ENCODE measurements at regions not wholly inside any gene's neighbourhood (a gene's known extent, or its start where the extent isn't known, plus 50 kb on each side); places are given as distances from the start of the nearest gene placed in this dataset.

DNA sequence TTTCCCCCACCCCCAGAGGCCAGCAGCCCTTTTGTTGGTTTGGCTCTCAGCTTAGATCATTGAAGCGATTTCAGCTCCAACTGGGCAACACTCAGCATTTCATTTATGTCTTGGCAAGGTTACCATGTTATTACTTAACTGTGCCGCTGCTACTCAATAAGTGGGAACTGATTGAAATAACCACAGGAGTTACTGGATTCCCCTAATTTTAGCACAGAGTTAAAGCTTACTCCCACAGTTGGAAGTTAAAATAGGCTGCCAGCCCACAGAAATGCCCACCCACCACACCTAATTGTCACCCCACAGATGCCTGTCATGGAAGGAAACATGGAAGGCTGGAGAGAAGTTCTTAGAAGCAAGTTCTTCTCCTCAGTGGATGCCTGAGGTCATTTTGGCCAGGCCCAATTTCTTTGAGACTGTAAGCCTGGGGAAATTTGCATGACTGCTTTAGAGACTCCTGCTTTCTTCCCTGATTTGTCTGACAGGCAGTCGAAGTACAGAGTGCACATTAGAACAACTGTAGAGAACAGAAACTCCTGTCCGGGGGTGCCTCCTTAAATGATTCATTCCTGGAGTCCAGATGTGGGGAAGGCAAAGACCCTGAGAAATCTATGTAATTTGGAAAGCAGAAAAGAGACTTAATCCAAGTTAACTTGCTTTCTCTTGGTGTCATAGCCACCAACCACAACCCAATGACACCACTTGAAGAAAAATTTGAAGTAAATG is 370.0 kb downstream of the ZSWIM6 start:
- no peaks in the 10 kb centered on the region for H3K36me3 ChIP-seq (replicated peaks; ENCODE audit: insufficient read depth, low read length)
- H3K4me1 ChIP-seq (ENCODE audit: low read length): no peaks in the 10 kb centered on the region
- no peaks in the 10 kb centered on the region for H3K9me3 ChIP-seq (replicated peaks; ENCODE audit: insufficient read depth, low read length)
- H3F3A ChIP-seq (ENCODE audit: insufficient read depth, low read length): no peaks in the 10 kb centered on the region
- no peaks in the 10 kb centered on the region for H3K79me2 ChIP-seq (ENCODE audit: low read length)
- no peak overlapping the region for H3K4me3 ChIP-seq (ENCODE audit: low read length)
- no peak overlapping the region for H3K27ac ChIP-seq (ENCODE audit: low read length)
- H3K9ac ChIP-seq (ENCODE audit: low read length): no peak overlapping the region
- no peaks in the 10 kb centered on the region for H3K9me2 ChIP-seq (replicated peaks; ENCODE audit: insufficient read depth, low read length)
- DNase-seq: no peak
- no peak overlapping the region for H2AFZ ChIP-seq (ENCODE audit: low read length)
- H4K20me1 ChIP-seq (ENCODE audit: insufficient read depth, low read length): no peaks in the 10 kb centered on the region
- TF ChIP-seq EZH2 (optimal IDR thresholded peaks at IDR 0.05; ENCODE audit: low read depth, low read length) (no peak), EZH2phosphoT487 (IDR thresholded peaks at IDR 0.05; ENCODE audit: low read length) (no peak)
- TF ChIP-seq, protein P1, sequence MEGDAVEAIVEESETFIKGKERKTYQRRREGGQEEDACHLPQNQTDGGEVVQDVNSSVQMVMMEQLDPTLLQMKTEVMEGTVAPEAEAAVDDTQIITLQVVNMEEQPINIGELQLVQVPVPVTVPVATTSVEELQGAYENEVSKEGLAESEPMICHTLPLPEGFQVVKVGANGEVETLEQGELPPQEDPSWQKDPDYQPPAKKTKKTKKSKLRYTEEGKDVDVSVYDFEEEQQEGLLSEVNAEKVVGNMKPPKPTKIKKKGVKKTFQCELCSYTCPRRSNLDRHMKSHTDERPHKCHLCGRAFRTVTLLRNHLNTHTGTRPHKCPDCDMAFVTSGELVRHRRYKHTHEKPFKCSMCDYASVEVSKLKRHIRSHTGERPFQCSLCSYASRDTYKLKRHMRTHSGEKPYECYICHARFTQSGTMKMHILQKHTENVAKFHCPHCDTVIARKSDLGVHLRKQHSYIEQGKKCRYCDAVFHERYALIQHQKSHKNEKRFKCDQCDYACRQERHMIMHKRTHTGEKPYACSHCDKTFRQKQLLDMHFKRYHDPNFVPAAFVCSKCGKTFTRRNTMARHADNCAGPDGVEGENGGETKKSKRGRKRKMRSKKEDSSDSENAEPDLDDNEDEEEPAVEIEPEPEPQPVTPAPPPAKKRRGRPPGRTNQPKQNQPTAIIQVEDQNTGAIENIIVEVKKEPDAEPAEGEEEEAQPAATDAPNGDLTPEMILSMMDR (IDR thresholded peaks at IDR 0.05; ENCODE audit: low read length): no peak
- no peaks in the 10 kb centered on the region for H3K27me3 ChIP-seq (replicated peaks; ENCODE audit: insufficient read depth, low read length)
- H3K4me2 ChIP-seq (ENCODE audit: low read depth, low read length): no peak overlapping the region

DNA sequence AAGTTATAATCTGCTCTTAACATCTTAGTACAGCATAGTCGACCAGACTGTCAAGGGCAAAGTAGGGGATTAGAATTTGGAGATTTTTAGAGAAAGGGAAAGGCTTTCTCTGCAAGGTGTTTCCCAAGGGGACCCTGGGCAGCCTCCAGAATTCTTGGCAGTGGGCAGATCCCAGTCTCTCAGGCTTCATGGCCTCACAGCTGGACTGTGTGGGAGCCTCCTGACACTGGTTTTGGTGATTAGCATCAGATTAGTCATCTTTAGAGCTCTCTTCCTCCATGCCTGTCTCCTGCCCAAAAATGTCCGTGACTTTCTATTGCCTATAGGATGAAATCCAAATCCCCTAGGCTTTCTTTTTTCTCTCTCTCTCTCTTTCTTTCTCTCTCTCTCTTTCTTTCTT is 370.7 kb downstream of the ZSWIM6 start:
- H4K20me1 ChIP-seq (ENCODE audit: insufficient read depth, low read length): no peaks in the 10 kb centered on the region
- H3K4me1 ChIP-seq (ENCODE audit: low read length): no peaks in the 10 kb centered on the region
- no peak overlapping the region for H3K4me3 ChIP-seq (ENCODE audit: low read length)
- no peaks in the 10 kb centered on the region for H3K9me3 ChIP-seq (replicated peaks; ENCODE audit: insufficient read depth, low read length)
- H3K27me3 ChIP-seq (replicated peaks; ENCODE audit: insufficient read depth, low read length): no peaks in the 10 kb centered on the region
- H3K9me2 ChIP-seq (replicated peaks; ENCODE audit: insufficient read depth, low read length): no peaks in the 10 kb centered on the region
- TF ChIP-seq, protein P1 (IDR thresholded peaks at IDR 0.05; ENCODE audit: low read length): no peak
- TF ChIP-seq EZH2 (optimal IDR thresholded peaks at IDR 0.05; ENCODE audit: low read depth, low read length) (no peak), EZH2phosphoT487 (IDR thresholded peaks at IDR 0.05; ENCODE audit: low read length) (no peak)
- H3F3A ChIP-seq (ENCODE audit: insufficient read depth, low read length): no peaks in the 10 kb centered on the region
- H3K9ac ChIP-seq (ENCODE audit: low read length): no peak overlapping the region
- DNase-seq: no peak
- H2AFZ ChIP-seq (ENCODE audit: low read length): no peak overlapping the region
- no peaks in the 10 kb centered on the region for H3K79me2 ChIP-seq (ENCODE audit: low read length)
- no peak overlapping the region for H3K4me2 ChIP-seq (ENCODE audit: low read depth, low read length)
- H3K36me3 ChIP-seq (replicated peaks; ENCODE audit: insufficient read depth, low read length): no peaks in the 10 kb centered on the region
- no peak overlapping the region for H3K27ac ChIP-seq (ENCODE audit: low read length)

DNA sequence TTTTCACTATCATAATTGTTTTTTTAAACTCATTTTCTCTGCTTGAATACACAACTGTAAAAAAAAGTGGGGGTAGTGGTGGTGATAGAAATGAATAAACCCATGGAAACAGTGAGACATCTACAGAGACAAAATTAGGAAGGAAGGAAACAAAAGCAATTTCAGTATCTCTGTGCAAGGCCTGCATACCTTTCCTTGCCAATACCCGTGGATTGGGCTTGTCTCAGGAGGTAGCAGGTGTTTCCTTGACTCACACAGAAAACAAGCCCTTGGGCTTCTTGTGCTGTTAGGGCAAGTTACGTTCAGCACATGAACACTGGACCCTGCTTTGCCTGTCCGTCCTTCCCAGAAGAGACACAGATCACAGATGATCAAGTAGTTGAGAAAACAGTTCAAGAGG is 372.2 kb downstream of the ZSWIM6 start:
- Histone ChIP-seq H3K36me3 (replicated peaks; ENCODE audit: insufficient read depth, low read length) (no peaks in the 10 kb centered on the region), H3K9me2 (replicated peaks; ENCODE audit: insufficient read depth, low read length) (no peaks in the 10 kb centered on the region), H3K27me3 (replicated peaks; ENCODE audit: insufficient read depth, low read length) (no peaks in the 10 kb centered on the region), H4K20me1 (ENCODE audit: insufficient read depth, low read length) (no peaks in the 10 kb centered on the region), H3K9ac (ENCODE audit: low read length) (no peak overlapping the region), H3K79me2 (ENCODE audit: low read length) (no peaks in the 10 kb centered on the region), H2AFZ (ENCODE audit: low read length) (no peak overlapping the region), H3K27ac (ENCODE audit: low read length) (no peak overlapping the region), H3K9me3 (replicated peaks; ENCODE audit: insufficient read depth, low read length) (no peaks in the 10 kb centered on the region), H3K4me2 (ENCODE audit: low read depth, low read length) (no peak overlapping the region), H3K4me3 (ENCODE audit: low read length) (no peak overlapping the region), H3K4me1 (ENCODE audit: low read length) (no peaks in the 10 kb centered on the region), H3F3A (ENCODE audit: insufficient read depth, low read length) (no peaks in the 10 kb centered on the region)
- DNase-seq: peak; percentile 8
- TF ChIP-seq EZH2phosphoT487 (IDR thresholded peaks at IDR 0.05; ENCODE audit: low read length) (no peak), EZH2 (optimal IDR thresholded peaks at IDR 0.05; ENCODE audit: low read depth, low read length) (no peak)
- TF ChIP-seq, protein P1 (IDR thresholded peaks at IDR 0.05; ENCODE audit: low read length): no peak
